ENCODE measurements at regions not wholly inside any gene's neighbourhood (a gene's known extent, or its start where the extent isn't known, plus 50 kb on each side); places are given as distances from the start of the nearest gene placed in this dataset.

DNA sequence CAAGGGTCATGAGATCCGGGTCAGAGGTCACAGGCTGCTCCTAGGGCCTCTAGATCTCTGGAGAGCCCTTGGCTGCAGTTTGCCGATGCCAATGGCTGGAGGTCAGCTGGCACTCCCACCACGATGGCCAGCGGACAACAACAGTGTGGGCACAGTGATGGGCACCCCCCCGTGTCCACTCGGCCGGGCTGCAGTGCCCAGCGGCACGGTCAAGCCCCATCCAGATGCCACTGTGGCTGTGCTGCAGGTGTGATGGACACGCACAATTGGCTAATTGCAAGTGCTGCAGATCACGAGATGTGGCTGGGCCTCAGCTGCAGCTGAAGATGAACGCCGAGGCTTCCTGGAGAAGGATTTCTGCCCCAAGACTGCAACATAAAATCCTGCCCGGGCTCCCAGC, 80.7 kb downstream of the PDGFA start:
- TF ChIP-seq, protein P1, sequence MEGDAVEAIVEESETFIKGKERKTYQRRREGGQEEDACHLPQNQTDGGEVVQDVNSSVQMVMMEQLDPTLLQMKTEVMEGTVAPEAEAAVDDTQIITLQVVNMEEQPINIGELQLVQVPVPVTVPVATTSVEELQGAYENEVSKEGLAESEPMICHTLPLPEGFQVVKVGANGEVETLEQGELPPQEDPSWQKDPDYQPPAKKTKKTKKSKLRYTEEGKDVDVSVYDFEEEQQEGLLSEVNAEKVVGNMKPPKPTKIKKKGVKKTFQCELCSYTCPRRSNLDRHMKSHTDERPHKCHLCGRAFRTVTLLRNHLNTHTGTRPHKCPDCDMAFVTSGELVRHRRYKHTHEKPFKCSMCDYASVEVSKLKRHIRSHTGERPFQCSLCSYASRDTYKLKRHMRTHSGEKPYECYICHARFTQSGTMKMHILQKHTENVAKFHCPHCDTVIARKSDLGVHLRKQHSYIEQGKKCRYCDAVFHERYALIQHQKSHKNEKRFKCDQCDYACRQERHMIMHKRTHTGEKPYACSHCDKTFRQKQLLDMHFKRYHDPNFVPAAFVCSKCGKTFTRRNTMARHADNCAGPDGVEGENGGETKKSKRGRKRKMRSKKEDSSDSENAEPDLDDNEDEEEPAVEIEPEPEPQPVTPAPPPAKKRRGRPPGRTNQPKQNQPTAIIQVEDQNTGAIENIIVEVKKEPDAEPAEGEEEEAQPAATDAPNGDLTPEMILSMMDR (conservative IDR thresholded peaks at IDR 0.05; ENCODE audit: low read depth, low read length), result no peak
- TF ChIP-seq EZH2 (IDR thresholded peaks at IDR 0.05; ENCODE audit: low read length, unreplicated experiment), result no peak
